22Rv1 (cell line): ENCODE measurements at regions not wholly inside any gene's neighbourhood (a gene's known extent, or its start where the extent isn't known, plus 50 kb on each side); places are given as distances from the start of the nearest gene placed in this dataset.

Experiments used
- H3K27ac ChIP-seq: fragments of 450-650 bp; 2 replicates; pipeline ENCODE4 v1.5.1; 2017
- ZFX ChIP-seq: fragments of 450-650 bp; IDR thresholded peaks from 2 replicates; pipeline ENCODE4 v1.6.1; 2017; ENCODE audit warnings: antibody characterized with exemption, borderline replicate concordance
- TF ChIP-seq, protein P1 (sequence below): fragments of 450-650 bp; IDR thresholded peaks from 2 replicates; pipeline ENCODE4 v1.5.1; 2017; ENCODE audit warnings: mild to moderate bottlenecking

DNA sequence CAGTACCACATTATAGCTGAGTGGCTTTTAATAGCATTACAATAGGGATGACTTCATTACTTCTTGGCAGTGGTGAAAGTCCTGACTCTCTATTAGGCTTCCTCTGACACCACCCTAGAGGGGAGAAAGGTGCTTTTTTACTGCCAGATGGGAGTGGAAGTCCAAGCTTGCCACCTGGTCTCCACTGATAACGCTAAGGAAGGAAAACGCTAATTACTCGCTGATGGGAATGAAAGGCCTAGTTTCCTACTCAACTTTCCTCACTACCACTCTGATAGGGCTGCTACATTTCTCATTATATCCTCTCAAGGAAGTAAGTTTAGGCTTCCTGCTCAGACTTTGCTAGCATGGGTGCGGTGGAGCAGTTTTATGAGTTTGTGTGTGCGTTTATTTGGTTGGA is 62.3 kb upstream of the PAGE3 start:
- no peak overlapping the region for H3K27ac ChIP-seq
- TF ChIP-seq, protein P1, sequence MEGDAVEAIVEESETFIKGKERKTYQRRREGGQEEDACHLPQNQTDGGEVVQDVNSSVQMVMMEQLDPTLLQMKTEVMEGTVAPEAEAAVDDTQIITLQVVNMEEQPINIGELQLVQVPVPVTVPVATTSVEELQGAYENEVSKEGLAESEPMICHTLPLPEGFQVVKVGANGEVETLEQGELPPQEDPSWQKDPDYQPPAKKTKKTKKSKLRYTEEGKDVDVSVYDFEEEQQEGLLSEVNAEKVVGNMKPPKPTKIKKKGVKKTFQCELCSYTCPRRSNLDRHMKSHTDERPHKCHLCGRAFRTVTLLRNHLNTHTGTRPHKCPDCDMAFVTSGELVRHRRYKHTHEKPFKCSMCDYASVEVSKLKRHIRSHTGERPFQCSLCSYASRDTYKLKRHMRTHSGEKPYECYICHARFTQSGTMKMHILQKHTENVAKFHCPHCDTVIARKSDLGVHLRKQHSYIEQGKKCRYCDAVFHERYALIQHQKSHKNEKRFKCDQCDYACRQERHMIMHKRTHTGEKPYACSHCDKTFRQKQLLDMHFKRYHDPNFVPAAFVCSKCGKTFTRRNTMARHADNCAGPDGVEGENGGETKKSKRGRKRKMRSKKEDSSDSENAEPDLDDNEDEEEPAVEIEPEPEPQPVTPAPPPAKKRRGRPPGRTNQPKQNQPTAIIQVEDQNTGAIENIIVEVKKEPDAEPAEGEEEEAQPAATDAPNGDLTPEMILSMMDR: no peak
- TF ChIP-seq ZFX: no peak

DNA sequence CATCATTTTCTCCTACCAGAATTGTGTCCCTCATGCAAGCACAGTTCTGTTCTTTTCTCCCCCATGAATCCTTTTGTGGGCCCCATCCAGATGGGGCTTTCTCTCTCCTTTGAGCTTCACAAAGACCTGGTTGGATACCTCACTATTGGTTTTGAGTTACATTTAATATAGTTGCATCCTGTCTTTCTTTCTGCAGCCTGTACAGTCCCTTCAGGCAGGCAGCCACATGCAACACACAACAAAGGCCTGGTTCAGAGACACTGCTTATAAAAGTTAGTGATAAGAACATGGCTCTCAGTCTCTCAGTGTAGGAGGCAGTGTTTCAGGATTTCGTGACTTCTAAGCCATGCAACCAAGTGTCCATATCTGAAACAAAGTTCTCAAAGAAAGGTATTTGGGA is 70.6 kb upstream of the PAGE3 start:
- TF ChIP-seq, protein P1: no peak
- no peak for TF ChIP-seq ZFX

DNA sequence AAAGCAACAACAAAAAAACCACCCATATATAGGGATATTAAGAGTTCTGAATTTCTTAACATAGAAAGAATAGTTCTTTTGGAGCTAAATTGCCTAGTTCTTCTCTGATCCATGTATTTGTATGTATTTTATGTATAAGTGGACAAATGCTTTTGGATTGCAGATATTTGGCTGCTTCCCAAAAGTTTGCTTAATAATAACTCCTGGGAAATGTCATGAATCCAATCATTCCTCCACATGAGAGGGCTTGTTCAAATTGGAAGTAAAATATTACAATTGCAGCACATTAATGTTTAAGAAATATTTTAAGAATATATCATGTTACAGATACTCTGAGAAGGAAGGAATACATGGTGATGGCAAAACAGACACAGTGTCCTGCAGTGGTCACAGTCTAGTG is 71.5 kb upstream of the PAGE3 start:
- H3K27ac ChIP-seq: no peak overlapping the region
- no peak for TF ChIP-seq ZFX
- TF ChIP-seq, protein P1: no peak

More for the DNA sequence above, 70.6 kb upstream of the PAGE3 start:
- H3K27ac ChIP-seq: no peak overlapping the region

DNA sequence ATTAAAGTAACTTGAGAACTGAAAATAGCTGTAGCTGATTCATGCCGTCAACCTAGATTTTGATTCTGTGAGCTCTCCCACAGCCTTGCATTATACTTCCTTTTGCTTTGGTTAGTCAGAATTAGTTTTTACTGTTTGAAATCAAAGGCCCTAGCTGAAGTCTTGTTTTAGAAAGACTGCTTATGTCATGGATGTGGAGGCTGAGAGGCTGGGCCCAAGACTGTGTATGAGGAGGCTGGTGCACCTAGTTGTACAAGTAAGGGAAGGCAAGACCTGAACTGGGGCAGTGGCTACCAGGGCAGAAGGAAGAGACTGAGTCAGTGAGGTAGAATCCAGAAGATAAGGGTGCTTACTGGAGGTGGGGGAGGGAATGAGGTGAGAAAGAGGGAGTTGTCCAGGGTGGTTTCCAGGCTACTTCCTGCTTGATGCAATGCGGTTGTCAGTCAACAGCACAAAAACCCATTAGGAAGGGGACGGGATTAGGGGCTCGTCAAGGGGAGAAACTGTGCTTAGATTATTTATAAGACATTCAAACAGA is 76.2 kb upstream of the PAGE3 start:
- no peak for TF ChIP-seq ZFX
- TF ChIP-seq, protein P1: no peak
- no peak overlapping the region for H3K27ac ChIP-seq

DNA sequence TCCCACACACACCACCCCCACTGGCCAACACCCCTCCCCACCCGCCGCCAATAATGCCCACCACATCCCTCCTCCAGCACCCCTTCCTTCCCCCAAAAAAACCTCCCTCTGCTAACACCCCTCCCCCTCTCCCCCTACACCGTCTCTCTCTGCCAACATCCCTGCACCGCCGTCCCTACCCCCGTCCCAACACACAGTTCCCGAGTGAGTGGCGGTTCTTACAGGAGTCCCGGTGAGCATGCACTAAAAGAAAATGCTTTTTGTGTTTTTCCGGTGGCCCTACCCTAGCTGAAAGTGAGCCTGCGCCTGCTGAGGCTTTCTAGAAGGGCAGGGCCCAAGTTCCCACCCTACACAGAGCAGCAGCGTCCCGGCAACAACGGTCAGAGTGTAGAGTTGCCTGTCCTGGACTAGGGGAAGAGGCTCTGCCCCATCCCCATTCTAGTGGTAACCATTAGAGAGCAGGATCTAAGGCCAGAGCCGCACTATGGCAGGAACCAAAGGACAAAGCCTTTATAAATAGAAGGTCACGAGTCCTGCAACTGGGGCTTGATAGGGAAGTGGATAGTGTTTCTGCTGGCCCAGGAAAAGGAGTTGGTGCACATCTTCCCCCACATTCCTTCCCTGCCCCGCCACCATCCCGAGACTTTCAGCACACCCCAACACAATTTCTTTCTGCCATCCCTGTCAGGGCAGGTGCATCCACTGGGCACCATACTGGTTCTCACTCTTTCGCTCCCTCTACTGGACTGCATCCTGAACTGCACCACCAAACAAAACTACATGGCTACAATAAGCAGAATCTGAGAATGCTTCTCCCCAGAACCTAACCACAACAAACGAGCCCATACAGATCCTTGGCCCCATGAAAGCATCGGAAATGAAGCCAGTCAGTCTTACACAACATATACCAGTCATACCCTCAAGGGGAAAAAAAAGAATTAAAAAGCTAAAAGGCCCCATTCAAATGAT is 78.1 kb upstream of the PAGE3 start:
- no peak overlapping the region for H3K27ac ChIP-seq
- TF ChIP-seq ZFX: no peak
- TF ChIP-seq, protein P1: peak; percentile 71

DNA sequence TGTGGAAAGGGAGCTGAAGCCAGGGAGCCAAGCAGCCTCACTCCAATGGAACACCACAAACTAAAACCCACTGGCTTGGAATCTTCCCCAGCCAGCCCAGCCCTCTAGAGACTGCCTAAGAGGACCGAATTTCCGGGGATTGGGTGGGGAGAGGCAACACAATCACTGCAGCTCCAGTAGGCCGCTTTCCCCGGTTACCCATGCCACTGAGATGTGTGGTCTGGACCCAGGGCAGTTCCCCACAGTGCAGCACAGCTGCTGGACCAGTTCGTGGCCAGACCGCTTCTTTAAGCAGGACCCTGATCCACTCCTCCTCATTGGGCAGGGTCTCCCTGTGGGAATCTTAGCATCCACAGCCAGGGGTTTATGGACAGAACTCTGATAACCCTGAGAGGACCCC is 91.9 kb upstream of the PAGE3 start:
- no peak overlapping the region for H3K27ac ChIP-seq
- TF ChIP-seq ZFX: no peak
- TF ChIP-seq, protein P1: no peak

DNA sequence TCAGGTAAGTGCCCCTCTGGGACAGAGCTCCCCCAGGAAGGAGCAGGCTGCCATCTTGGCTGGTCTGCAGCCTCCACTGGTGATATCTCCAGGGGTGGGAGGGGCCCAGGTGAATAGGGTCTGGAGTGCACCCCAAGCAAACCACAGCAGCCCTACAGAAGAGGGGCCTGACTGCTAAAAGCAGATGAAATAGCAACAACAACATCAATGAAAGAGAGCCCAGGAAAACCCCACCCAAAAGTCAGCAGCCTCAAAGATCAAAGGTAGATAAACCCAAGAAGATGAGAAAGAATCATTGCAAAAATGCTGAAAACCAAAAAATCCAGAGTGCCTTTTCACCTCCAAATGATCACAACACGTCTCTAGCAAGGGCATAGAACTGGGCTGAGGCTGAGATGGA is 92.5 kb upstream of the PAGE3 start:
- H3K27ac ChIP-seq: no peak overlapping the region
- no peak for TF ChIP-seq ZFX
- TF ChIP-seq, protein P1: no peak
